GM13976 (cell line): ENCODE measurements at regions not wholly inside any gene's neighbourhood (a gene's known extent, or its start where the extent isn't known, plus 50 kb on each side); places are given as distances from the start of the nearest gene placed in this dataset.

Source experiments
- DNase-seq: peaks from one replicate; pipeline ENCODE4 v3.0.0; 2012; ENCODE audit warnings: low spot score
- CTCF ChIP-seq: IDR thresholded peaks from 2 replicates; pipeline ENCODE4 v1.5.1; 2012; ENCODE audit warnings: borderline replicate concordance, mild to moderate bottlenecking; ENCODE audit not compliant: insufficient read depth; ENCODE audit errors: extremely low read depth, missing control alignments, control extremely low read depth
- in situ Hi-C: fragments of 300-500 bp; cut with MboI; formaldehyde crosslinking; loops from one replicate; pipeline ENCODE4 v1.12.0; 2022; ENCODE audit warnings: low sequenced_read_pairs, mixed read lengths, inconsistent platforms; ENCODE audit not compliant: unreplicated experiment

- DNase-seq: no peak
- TF ChIP-seq CTCF: no peak
- in situ Hi-C loops: no loop called here
Measured at GRCh38 chr1:91621360-91621759, 120.7 kb downstream of the CDC7 start.

DNA sequence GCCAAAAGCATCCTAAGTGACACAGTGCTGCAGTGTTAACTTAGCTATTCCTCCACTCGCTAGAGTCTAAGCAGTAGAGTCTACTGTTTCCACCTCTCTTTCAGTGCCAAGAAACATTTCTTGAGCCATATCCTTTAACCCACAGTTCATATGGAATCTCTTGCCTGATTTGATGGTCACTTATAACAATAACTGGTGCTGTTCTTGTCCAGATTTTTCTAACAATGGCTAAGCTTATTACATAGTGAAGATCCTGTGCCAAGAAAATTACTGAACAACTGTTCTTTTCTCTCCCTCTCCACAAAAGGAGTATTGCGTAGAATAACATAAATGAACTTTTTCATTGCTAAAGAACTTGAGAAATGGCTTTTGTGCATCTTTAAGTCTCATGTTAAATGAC, 121.3 kb downstream of the CDC7 start:
- DNase-seq: no peak
- no peak for TF ChIP-seq CTCF
- in situ Hi-C loops: no loop called here

DNA sequence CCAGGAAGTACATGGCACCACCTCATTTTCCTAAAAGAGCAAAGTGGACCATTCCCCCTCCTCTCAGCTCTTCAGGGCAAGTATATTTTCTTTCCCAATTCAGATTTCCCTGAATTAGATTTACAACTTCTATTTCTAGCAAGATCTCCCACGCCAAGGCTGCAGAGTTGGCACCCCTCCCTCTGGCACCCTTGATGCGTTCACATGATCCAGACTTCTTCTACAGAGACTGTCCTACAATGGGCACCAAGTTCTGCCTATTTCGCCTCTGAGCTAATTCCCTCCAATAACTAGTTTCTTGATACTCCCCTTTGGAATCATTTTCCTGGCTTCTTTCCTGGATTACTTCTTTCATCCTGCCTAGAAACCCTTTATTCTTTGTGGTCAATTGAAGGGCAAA, 122.0 kb downstream of the CDC7 start:
- DNase-seq: no peak
- in situ Hi-C loops: no loop called here
- TF ChIP-seq CTCF: no peak

DNA sequence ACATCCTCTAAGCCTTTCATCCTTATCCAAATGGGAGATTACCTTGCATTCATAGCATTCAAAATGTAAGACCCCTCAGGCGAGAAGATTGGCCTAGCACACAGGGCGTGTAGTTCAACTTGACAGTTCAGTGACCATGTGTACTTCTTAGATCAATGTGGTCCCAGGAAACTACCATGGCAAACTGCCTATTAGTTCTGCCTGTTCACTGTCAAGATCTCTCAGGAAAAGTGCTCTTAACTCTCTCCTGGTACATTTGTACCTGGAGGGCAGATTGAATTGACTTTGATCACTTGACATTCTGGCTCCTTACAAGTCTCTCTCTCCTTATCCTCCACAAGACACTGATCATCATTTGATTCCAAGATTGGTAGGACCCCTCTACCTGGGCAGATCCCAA, 122.4 kb downstream of the CDC7 start:
- in situ Hi-C loops: no loop called here
- no peak for TF ChIP-seq CTCF
- DNase-seq: no peak

- no peak for TF ChIP-seq CTCF
- in situ Hi-C loops: no loop called here
Measured at GRCh38 chr1:91624331-91624730, 123.7 kb downstream of the CDC7 start.

More at GRCh38 chr1:91624331-91624730, 123.7 kb downstream of the CDC7 start:
- no peak for DNase-seq
